ENCODE measurements at regions not wholly inside any gene's neighbourhood (a gene's known extent, or its start where the extent isn't known, plus 50 kb on each side); places are given as distances from the start of the nearest gene placed in this dataset.

- Histone ChIP-seq H3K79me2 (ENCODE audit: insufficient read depth, low read length) (no peaks in the 10 kb centered on the region), H3K9me3 (replicated peaks in 1 of 2; ENCODE audit: control insufficient read depth in 1 of 2, insufficient read depth in 1 of 2, low read length in 2 of 2) (no peaks in the 10 kb centered on the region), H3K27ac (ENCODE audit: low read depth in 1 of 2, low read length in 2 of 2) (no peak overlapping the region), H3K4me1 (ENCODE audit: control insufficient read depth in 1 of 2, insufficient read depth in 2 of 2, low read length in 2 of 2) (peaks cover 5 to 6% of the 10 kb centered on the region in 2 donors), H3K9ac (ENCODE audit: insufficient read depth, low read length, poor library complexity, severe bottlenecking) (no peak overlapping the region), H3K27me3 (ENCODE audit: control insufficient read depth in 2 of 2, insufficient read depth in 2 of 2, low read length in 2 of 2) (no peaks in the 10 kb centered on the region), H3K4me3 (replicated peaks in 1 of 3; ENCODE audit: low read depth in 2 of 3, low read length in 3 of 3) (no peak overlapping the region), H3K36me3 (replicated peaks in 1 of 2; ENCODE audit: control insufficient read depth in 1 of 2, insufficient read depth in 2 of 2, low read length in 2 of 2) (no peaks in the 10 kb centered on the region), H3K4me2 (replicated peaks; ENCODE audit: extremely low read depth, low read length, poor library complexity, severe bottlenecking) (no peak overlapping the region), H2AFZ (ENCODE audit: insufficient read depth, low read depth, low read length, poor library complexity, severe bottlenecking) (no peak overlapping the region), H4K20me1 (ENCODE audit: insufficient read depth, low read length) (no peaks in the 10 kb centered on the region)
- H3K27me3 Mint-ChIP-seq (ENCODE audit: low read depth in 3 of 3): peaks cover 3 to 8% (median 4%) of the 10 kb centered on the region in 3 donors
- no CpG with 5 or more reads among the region's 6 CpGs for WGBS (ENCODE audit: insufficient coverage)
- no peak for TF ChIP-seq CTCF (IDR thresholded peaks at IDR 0.05)
- no peak overlapping the region for H3K27ac Mint-ChIP-seq
- peaks cover 0 to 9% (median 4%) of the 10 kb centered on the region in 7 donors for H3K9me3 Mint-ChIP-seq
- H3K36me3 Mint-ChIP-seq: no peaks in the 10 kb centered on the region
- H3K4me1 Mint-ChIP-seq: peaks cover 7% of the 10 kb centered on the region
- intact Hi-C loops (cut with micrococcal nuclease): no loop called here
- no peak for DNase-seq
- H3K4me3 Mint-ChIP-seq: no peak overlapping the region
Observed at GRCh38 chr12:47302111-47302671, 222.4 kb upstream of the AMIGO2 start.

GRCh38 chr12:47299586-47299985, 219.8 kb upstream of the AMIGO2 start:
- Histone ChIP-seq H3K4me3 (replicated peaks in 1 of 3; ENCODE audit: low read depth in 2 of 3, low read length in 3 of 3) (no peak overlapping the region), H2AFZ (ENCODE audit: insufficient read depth, low read depth, low read length, poor library complexity, severe bottlenecking) (no peak overlapping the region)
- peaks cover 0 to 1% (median 0%) of the 10 kb centered on the region in 7 donors for H3K9me3 Mint-ChIP-seq

More at GRCh38 chr12:47299586-47299985, 219.8 kb upstream of the AMIGO2 start:
- Histone ChIP-seq H3K27ac (ENCODE audit: low read depth in 1 of 2, low read length in 2 of 2) (no peak overlapping the region), H3K79me2 (ENCODE audit: insufficient read depth, low read length) (no peaks in the 10 kb centered on the region), H3K9ac (ENCODE audit: insufficient read depth, low read length, poor library complexity, severe bottlenecking) (no peak overlapping the region), H3K4me2 (replicated peaks; ENCODE audit: extremely low read depth, low read length, poor library complexity, severe bottlenecking) (no peak overlapping the region), H3K36me3 (replicated peaks in 1 of 2; ENCODE audit: control insufficient read depth in 1 of 2, insufficient read depth in 2 of 2, low read length in 2 of 2) (no peaks in the 10 kb centered on the region), H4K20me1 (ENCODE audit: insufficient read depth, low read length) (no peaks in the 10 kb centered on the region), H3K27me3 (ENCODE audit: control insufficient read depth in 2 of 2, insufficient read depth in 2 of 2, low read length in 2 of 2) (no peaks in the 10 kb centered on the region), H3K9me3 (replicated peaks in 1 of 2; ENCODE audit: control insufficient read depth in 1 of 2, insufficient read depth in 1 of 2, low read length in 2 of 2) (no peaks in the 10 kb centered on the region), H3K4me1 (ENCODE audit: control insufficient read depth in 1 of 2, insufficient read depth in 2 of 2, low read length in 2 of 2) (no peaks in the 10 kb centered on the region)
- WGBS (ENCODE audit: insufficient coverage): no CpG with 5 or more reads among the region's 1 CpG
- H3K27ac Mint-ChIP-seq: peak overlapping the region in 1 of 7 donors; percentile 57
- peaks cover 1 to 3% (median 2%) of the 10 kb centered on the region in 3 donors for H3K27me3 Mint-ChIP-seq (ENCODE audit: low read depth in 3 of 3)
- no peaks in the 10 kb centered on the region for H3K36me3 Mint-ChIP-seq
- TF ChIP-seq CTCF (IDR thresholded peaks at IDR 0.05): no peak
- peaks cover 2% of the 10 kb centered on the region for H3K4me1 Mint-ChIP-seq
- DNase-seq: no peak
- intact Hi-C loops (cut with micrococcal nuclease): no loop called here
- no peak overlapping the region for H3K4me3 Mint-ChIP-seq

Measured in CD14-positive monocyte (primary cell).